Astrocyte (in vitro differentiated cells and primary cell): ENCODE measurements at regions not wholly inside any gene's neighbourhood (a gene's known extent, or its start where the extent isn't known, plus 50 kb on each side); places are given as distances from the start of the nearest gene placed in this dataset.

Experiments
- CTCF ChIP-seq: IDR thresholded peaks from 2 replicates; pipeline ENCODE4 v1.5.1; 2011; ENCODE audit warnings: low read depth, mild to moderate bottlenecking, inconsistent platforms, low read length, moderate library complexity; ENCODE audit not compliant: insufficient read depth
- EZH2 ChIP-seq: IDR thresholded peaks from 2 replicates; pipeline ENCODE4 v1.6.1; 2012; ENCODE audit warnings: mild to moderate bottlenecking, low read length, inconsistent platforms; ENCODE audit not compliant: insufficient read depth

GRCh38 chr18:22817844-22818243 lies 115.3 kb upstream of the RBBP8 start:
- TF ChIP-seq CTCF (no peak), EZH2 (no peak)
